ENCODE measurements at regions not wholly inside any gene's neighbourhood (a gene's known extent, or its start where the extent isn't known, plus 50 kb on each side); places are given as distances from the start of the nearest gene placed in this dataset.

GRCh38 chr14:29242755-29243754 is 476.5 kb downstream of the FOXG1 start (continued):
- no peak for TF ChIP-seq HBP1 (CRISPR knock-in tag; IDR thresholded peaks at IDR 0.05)

- H3K9me3 ChIP-seq (replicated peaks; ENCODE audit: control insufficient read depth, insufficient read depth, low read depth, low read length), result no peaks in the 10 kb centered on the region
- H3K79me2 ChIP-seq (ENCODE audit: control insufficient read depth, insufficient read depth, low read length), result no peaks in the 10 kb centered on the region
- TF ChIP-seq SRSF9 (IDR thresholded peaks at IDR 0.05; ENCODE audit: borderline replicate concordance, low read depth, low read length), result no peak
- TF ChIP-seq ZNF699 (CRISPR knock-in tag; IDR thresholded peaks at IDR 0.05; ENCODE audit: insufficient replicate concordance), result no peak
- TF ChIP-seq ARID2 (IDR thresholded peaks at IDR 0.05), result no peak
- TF ChIP-seq BRCA1 (IDR thresholded peaks at IDR 0.05), result no peak
- no peak for TF ChIP-seq BRCA1 (CRISPR knock-in tag; IDR thresholded peaks at IDR 0.05)
- TF ChIP-seq HNRNPUL1 (IDR thresholded peaks at IDR 0.05; ENCODE audit: low read length), result no peak
- no peak for TF ChIP-seq SAP30 (IDR thresholded peaks at IDR 0.05; ENCODE audit: borderline replicate concordance, insufficient read depth, low read depth, low read length, poor library complexity, severe bottlenecking)
- TF ChIP-seq HNRNPLL (IDR thresholded peaks at IDR 0.05; ENCODE audit: low read depth, low read length, poor library complexity, severe bottlenecking), result no peak
- TF ChIP-seq ZNF431 (CRISPR knock-in tag; IDR thresholded peaks at IDR 0.05), result no peak
- TF ChIP-seq ZMIZ1 (IDR thresholded peaks at IDR 0.05; ENCODE audit: low read depth in 2 of 2, low read length in 2 of 2), result no peak
- TF ChIP-seq ZBTB2 (IDR thresholded peaks at IDR 0.05), result no peak
Observed at GRCh38 chr14:29255692-29256091, 489.1 kb downstream of the FOXG1 start.

More at GRCh38 chr14:29255692-29256091, 489.1 kb downstream of the FOXG1 start:
- Histone ChIP-seq H3K4me3 (no peak overlapping the region), H3K9ac (ENCODE audit: insufficient read depth in 1 of 2, low read depth in 2 of 2, low read length in 2 of 2) (no peak overlapping the region), H3K9me1 (ENCODE audit: control insufficient read depth, insufficient read depth, low read length) (no peaks in the 10 kb centered on the region), H2AFZ (ENCODE audit: low read depth, low read length) (no peak overlapping the region), H4K20me1 (replicated peaks; ENCODE audit: control insufficient read depth, insufficient read depth, low read length) (no peaks in the 10 kb centered on the region), H3K4me2 (ENCODE audit: insufficient read depth, low read length) (no peak overlapping the region), H3K36me3 (ENCODE audit: control insufficient read depth, insufficient read depth, low read length) (no peaks in the 10 kb centered on the region), H3K27ac (ENCODE audit: extremely low read depth, low read depth, low read length) (no peak overlapping the region), H3K4me1 (replicated peaks in 1 of 2; ENCODE audit: control insufficient read depth in 2 of 2, insufficient read depth in 2 of 2, low read length in 2 of 2) (no peaks in the 10 kb centered on the region), H3K27me3 (ENCODE audit: control insufficient read depth in 2 of 2, insufficient read depth in 2 of 2, low read length in 2 of 2) (no peaks in the 10 kb centered on the region)
- WGBS (ENCODE audit: insufficient coverage, low coverage, missing lambda C conversion rate), result 0% methylated on average over 1 of the region's 1 CpG
- intact Hi-C loops (cut with micrococcal nuclease), result no loop called here
- ChIA-PET POLR2A (no interaction called here), CTCF (ENCODE audit: low intra/inter-chr PET ratio) (no interaction called here)
- no TSS peak for BruUV-seq (replicated peaks)
- no peak for DNase-seq (ENCODE audit: extremely low read depth in 1 of 4, low spot score in 3 of 4)
- in situ Hi-C loops (cut with MboI), result no loop called here
- ATAC-seq, result no peak
- FAIRE-seq, result no peak
